Neural cell (in vitro differentiated cells): ENCODE measurements at regions not wholly inside any gene's neighbourhood (a gene's known extent, or its start where the extent isn't known, plus 50 kb on each side); places are given as distances from the start of the nearest gene placed in this dataset.

Source experiments
- H2AFZ ChIP-seq: fragments of 200-600, 300-800 bp; sonication (generic), shearing (Covaris generic); 2 replicates; pipeline ENCODE4 v1.6.0; 2014; ENCODE audit warnings: low read depth, mild to moderate bottlenecking, antibody characterized with exemption, low read length, moderate library complexity
- H3F3A ChIP-seq: fragments of 200-600 bp; shearing (Covaris generic); 2 replicates; pipeline ENCODE4 v1.6.1; 2016; ENCODE audit warnings: mild to moderate bottlenecking, moderate library complexity, mixed read lengths, antibody characterized with exemption, low read length; ENCODE audit not compliant: insufficient read depth, poor library complexity, severe bottlenecking
- H3K27ac ChIP-seq: fragments of 200-600, 300-800 bp; sonication (generic), shearing (Covaris generic); 2 replicates; pipeline ENCODE4 v1.5.1; 2014; ENCODE audit warnings: mild to moderate bottlenecking, low read length, moderate library complexity
- H3K27me3 ChIP-seq: fragments of 300-800, 200-600 bp; sonication (generic), shearing (Covaris generic); 2 replicates; pipeline ENCODE4 v1.6.0; 2014; ENCODE audit warnings: mild to moderate bottlenecking, low read depth, low read length, moderate library complexity; ENCODE audit not compliant: insufficient read depth
- H3K36me3 ChIP-seq: fragments of 300-800, 200-600 bp; sonication (generic), shearing (Covaris generic); 2 replicates; pipeline ENCODE4 v1.5.1; 2014; ENCODE audit warnings: mild to moderate bottlenecking, antibody characterized with exemption, low read length, moderate library complexity; ENCODE audit not compliant: insufficient read depth
- H3K4me2 ChIP-seq: fragments of 300-800, 200-600 bp; sonication (generic), shearing (Covaris generic); 2 replicates; pipeline ENCODE4 v1.6.0; 2014; ENCODE audit warnings: mild to moderate bottlenecking, low read length
- H3K4me3 ChIP-seq: fragments of 300-800, 200-600 bp; sonication (generic), shearing (Covaris generic); 2 replicates; pipeline ENCODE4 v1.5.1; 2014; ENCODE audit warnings: mild to moderate bottlenecking, low read length, moderate library complexity
- H3K79me2 ChIP-seq: fragments of 200-600 bp; shearing (Covaris generic); replicated peaks from 2 replicates; pipeline ENCODE4 v1.6.0; 2014; ENCODE audit warnings: mild to moderate bottlenecking, low read length, moderate library complexity; ENCODE audit not compliant: insufficient read depth
- H3K9ac ChIP-seq: fragments of 300-800, 200-600 bp; sonication (generic), shearing (Covaris generic); 2 replicates; pipeline ENCODE4 v1.6.1; 2016; ENCODE audit warnings: mild to moderate bottlenecking, low read length, mixed read lengths
- H3K9me2 ChIP-seq: fragments of 200-600 bp; shearing (Covaris generic); 2 replicates; pipeline ENCODE4 v1.6.1; 2016; ENCODE audit warnings: mild to moderate bottlenecking, low read length, mixed read lengths; ENCODE audit not compliant: insufficient read depth
- H3K9me3 ChIP-seq: fragments of 200-600, 300-800 bp; sonication (generic), shearing (Covaris generic); 2 replicates; pipeline ENCODE4 v1.6.1; 2016; ENCODE audit warnings: mild to moderate bottlenecking, mixed run types, low read length, moderate library complexity, mixed read lengths
- H4K20me1 ChIP-seq: fragments of 200-600 bp; shearing (Covaris generic); 2 replicates; pipeline ENCODE4 v1.6.1; 2016; ENCODE audit warnings: mild to moderate bottlenecking, mixed run types; ENCODE audit not compliant: insufficient read depth
- EP300 ChIP-seq: fragments of 450-650 bp; conservative IDR thresholded peaks from 2 replicates; pipeline ENCODE4 v1.6.1; 2014; ENCODE audit warnings: antibody characterized with exemption, mild to moderate bottlenecking, moderate library complexity; ENCODE audit not compliant: poor library complexity, severe bottlenecking
- EZH2 ChIP-seq: fragments of 200-600, 300-800 bp; shearing (Covaris generic), sonication (generic); IDR thresholded peaks from 2 replicates; pipeline ENCODE4 v1.6.1; 2014; ENCODE audit warnings: antibody characterized with exemption, low read length, borderline replicate concordance, mild to moderate bottlenecking; ENCODE audit not compliant: insufficient read depth, poor library complexity, severe bottlenecking
- MXI1 ChIP-seq: fragments of 450-650 bp; conservative IDR thresholded peaks from 2 replicates; pipeline ENCODE4 v1.6.1; 2014; ENCODE audit warnings: antibody characterized with exemption, mild to moderate bottlenecking; ENCODE audit not compliant: poor library complexity, severe bottlenecking
- POLR2AphosphoS5 ChIP-seq: IDR thresholded peaks from 2 replicates; pipeline ENCODE4 v1.6.1; 2012
- RAD21 ChIP-seq: fragments of 450-650 bp; conservative IDR thresholded peaks from 2 replicates; pipeline ENCODE4 v1.6.1; 2014; ENCODE audit warnings: antibody characterized with exemption, mild to moderate bottlenecking, moderate library complexity
- SMC3 ChIP-seq: fragments of 450-650 bp; conservative IDR thresholded peaks from 2 replicates; pipeline ENCODE4 v1.6.1; 2014; ENCODE audit warnings: antibody characterized with exemption, mild to moderate bottlenecking, moderate library complexity; ENCODE audit not compliant: poor library complexity
- TAF1 ChIP-seq: IDR thresholded peaks from 2 replicates; pipeline ENCODE4 v1.6.1; 2012; ENCODE audit warnings: low read depth
- TF ChIP-seq, protein P1 (sequence below): IDR thresholded peaks from 2 replicates; pipeline ENCODE4 v1.6.1; 2012; ENCODE audit warnings: borderline replicate concordance
- TF ChIP-seq, protein P2 (sequence below): fragments of 450-650 bp; IDR thresholded peaks from 2 replicates; pipeline ENCODE4 v1.5.1; 2014; ENCODE audit warnings: antibody characterized with exemption, mild to moderate bottlenecking, moderate library complexity; ENCODE audit not compliant: poor library complexity, severe bottlenecking

DNA sequence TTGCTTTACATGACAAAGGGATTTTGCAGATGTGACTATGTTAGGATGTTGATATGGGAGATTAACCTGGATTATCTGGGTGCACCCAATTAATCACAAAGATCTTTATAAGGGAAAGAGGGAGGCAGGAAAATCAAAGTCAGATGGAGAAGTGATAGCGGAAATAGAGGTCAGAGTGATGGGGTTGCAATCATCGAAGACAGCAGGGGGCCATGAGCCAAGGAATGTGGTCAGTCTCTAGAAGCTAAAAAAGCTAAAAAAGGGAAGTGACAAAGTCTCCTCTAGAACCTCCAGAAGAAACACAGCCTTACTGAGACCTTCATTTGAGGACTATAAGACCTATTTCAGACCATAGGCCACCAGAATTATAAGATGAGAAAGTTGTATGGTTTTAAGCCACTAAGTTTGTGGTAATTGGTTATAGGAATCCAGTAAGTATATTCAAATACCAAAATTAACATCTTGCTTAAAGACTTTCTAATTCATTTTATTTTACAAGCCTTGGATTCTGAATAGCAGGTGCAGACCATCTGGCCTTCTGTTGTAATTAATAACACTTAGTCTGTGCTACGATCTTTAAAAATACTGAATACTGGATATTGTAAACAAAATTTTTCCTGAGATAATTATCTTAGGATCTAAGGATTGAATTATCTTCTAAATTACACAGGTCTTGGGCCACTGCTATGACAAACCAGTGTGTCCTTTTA is 493.4 kb upstream of the PCDH20 start:
- H3K9me2 ChIP-seq = no peaks in the 10 kb centered on the region
- no peaks in the 10 kb centered on the region for H4K20me1 ChIP-seq
- H3K9ac ChIP-seq = no peak overlapping the region
- H3F3A ChIP-seq = no peaks in the 10 kb centered on the region
- TF ChIP-seq TAF1 = no peak
- TF ChIP-seq SMC3 = no peak
- H3K9me3 ChIP-seq = no peaks in the 10 kb centered on the region
- no peaks in the 10 kb centered on the region for H3K79me2 ChIP-seq
- H3K4me2 ChIP-seq = no peak overlapping the region
- no peak overlapping the region for H3K27ac ChIP-seq
- H3K4me3 ChIP-seq = no peak overlapping the region
- H3K36me3 ChIP-seq = no peaks in the 10 kb centered on the region
- no peaks in the 10 kb centered on the region for H3K27me3 ChIP-seq
- no peak overlapping the region for H2AFZ ChIP-seq

DNA sequence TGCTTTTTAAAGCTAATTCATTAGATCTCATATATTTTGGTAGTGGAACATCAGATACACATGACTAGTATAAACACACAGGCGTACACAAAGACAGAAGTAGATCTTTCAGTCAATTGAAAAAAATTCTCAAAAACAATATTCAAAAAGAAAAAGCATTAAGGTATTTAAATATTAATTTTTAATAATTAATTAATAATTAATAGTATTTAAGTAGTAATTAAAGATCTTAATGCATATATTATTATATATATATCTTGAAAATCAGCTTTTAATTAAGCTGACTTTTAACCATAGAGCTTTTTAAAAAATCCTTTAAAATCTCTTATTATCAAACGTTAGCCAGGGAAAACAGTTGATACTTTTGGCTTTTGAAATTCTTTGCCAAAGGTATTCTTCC is 489.4 kb upstream of the PCDH20 start:
- no peak overlapping the region for H3K9ac ChIP-seq
- no peaks in the 10 kb centered on the region for H3K79me2 ChIP-seq
- no peaks in the 10 kb centered on the region for H3K27me3 ChIP-seq
- TF ChIP-seq, protein P1, sequence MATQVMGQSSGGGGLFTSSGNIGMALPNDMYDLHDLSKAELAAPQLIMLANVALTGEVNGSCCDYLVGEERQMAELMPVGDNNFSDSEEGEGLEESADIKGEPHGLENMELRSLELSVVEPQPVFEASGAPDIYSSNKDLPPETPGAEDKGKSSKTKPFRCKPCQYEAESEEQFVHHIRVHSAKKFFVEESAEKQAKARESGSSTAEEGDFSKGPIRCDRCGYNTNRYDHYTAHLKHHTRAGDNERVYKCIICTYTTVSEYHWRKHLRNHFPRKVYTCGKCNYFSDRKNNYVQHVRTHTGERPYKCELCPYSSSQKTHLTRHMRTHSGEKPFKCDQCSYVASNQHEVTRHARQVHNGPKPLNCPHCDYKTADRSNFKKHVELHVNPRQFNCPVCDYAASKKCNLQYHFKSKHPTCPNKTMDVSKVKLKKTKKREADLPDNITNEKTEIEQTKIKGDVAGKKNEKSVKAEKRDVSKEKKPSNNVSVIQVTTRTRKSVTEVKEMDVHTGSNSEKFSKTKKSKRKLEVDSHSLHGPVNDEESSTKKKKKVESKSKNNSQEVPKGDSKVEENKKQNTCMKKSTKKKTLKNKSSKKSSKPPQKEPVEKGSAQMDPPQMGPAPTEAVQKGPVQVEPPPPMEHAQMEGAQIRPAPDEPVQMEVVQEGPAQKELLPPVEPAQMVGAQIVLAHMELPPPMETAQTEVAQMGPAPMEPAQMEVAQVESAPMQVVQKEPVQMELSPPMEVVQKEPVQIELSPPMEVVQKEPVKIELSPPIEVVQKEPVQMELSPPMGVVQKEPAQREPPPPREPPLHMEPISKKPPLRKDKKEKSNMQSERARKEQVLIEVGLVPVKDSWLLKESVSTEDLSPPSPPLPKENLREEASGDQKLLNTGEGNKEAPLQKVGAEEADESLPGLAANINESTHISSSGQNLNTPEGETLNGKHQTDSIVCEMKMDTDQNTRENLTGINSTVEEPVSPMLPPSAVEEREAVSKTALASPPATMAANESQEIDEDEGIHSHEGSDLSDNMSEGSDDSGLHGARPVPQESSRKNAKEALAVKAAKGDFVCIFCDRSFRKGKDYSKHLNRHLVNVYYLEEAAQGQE = no peak
- no peak for TF ChIP-seq EP300
- no peak for TF ChIP-seq TAF1
- no peak for TF ChIP-seq EZH2
- TF ChIP-seq SMC3 = no peak
- TF ChIP-seq POLR2AphosphoS5 = no peak
- TF ChIP-seq MXI1 = no peak
- no peak for TF ChIP-seq RAD21
- TF ChIP-seq, protein P2, sequence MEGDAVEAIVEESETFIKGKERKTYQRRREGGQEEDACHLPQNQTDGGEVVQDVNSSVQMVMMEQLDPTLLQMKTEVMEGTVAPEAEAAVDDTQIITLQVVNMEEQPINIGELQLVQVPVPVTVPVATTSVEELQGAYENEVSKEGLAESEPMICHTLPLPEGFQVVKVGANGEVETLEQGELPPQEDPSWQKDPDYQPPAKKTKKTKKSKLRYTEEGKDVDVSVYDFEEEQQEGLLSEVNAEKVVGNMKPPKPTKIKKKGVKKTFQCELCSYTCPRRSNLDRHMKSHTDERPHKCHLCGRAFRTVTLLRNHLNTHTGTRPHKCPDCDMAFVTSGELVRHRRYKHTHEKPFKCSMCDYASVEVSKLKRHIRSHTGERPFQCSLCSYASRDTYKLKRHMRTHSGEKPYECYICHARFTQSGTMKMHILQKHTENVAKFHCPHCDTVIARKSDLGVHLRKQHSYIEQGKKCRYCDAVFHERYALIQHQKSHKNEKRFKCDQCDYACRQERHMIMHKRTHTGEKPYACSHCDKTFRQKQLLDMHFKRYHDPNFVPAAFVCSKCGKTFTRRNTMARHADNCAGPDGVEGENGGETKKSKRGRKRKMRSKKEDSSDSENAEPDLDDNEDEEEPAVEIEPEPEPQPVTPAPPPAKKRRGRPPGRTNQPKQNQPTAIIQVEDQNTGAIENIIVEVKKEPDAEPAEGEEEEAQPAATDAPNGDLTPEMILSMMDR = no peak
- H3K9me3 ChIP-seq = no peaks in the 10 kb centered on the region
- H4K20me1 ChIP-seq = no peaks in the 10 kb centered on the region
- no peaks in the 10 kb centered on the region for H3F3A ChIP-seq
- no peak overlapping the region for H3K4me3 ChIP-seq
- H3K27ac ChIP-seq = no peak overlapping the region
- H2AFZ ChIP-seq = no peak overlapping the region
- H3K36me3 ChIP-seq = no peaks in the 10 kb centered on the region
- no peak overlapping the region for H3K4me2 ChIP-seq
- no peaks in the 10 kb centered on the region for H3K9me2 ChIP-seq
